T-helper 17 cell (primary cell): ENCODE measurements at regions not wholly inside any gene's neighbourhood (a gene's known extent, or its start where the extent isn't known, plus 50 kb on each side); places are given as distances from the start of the nearest gene placed in this dataset.

Source experiments
- ATAC-seq: fragments of 150-1000 bp; cut with Tn5 transposase; 2 replicates; pipeline ENCODE4 v1.10.0; 2021; ENCODE audit warnings: mild to moderate bottlenecking, moderate library complexity
- DNase-seq, 3 donors: peaks; one replicate each; pipeline versions ENCODE4 v3.0.0 to v3.0.0-alpha.2; 2020 to 2021
- H3K9me3 ChIP-seq: one replicate; pipeline ENCODE4 v1.7.0; 2013; ENCODE audit warnings: low read length, mild to moderate bottlenecking; ENCODE audit not compliant: control insufficient read depth, poor library complexity, severe bottlenecking
- H3K27ac Mint-ChIP-seq: one replicate; pipeline ENCODE4 v1.8.0; 2022; ENCODE audit warnings: mild to moderate bottlenecking, moderate library complexity, mixed read lengths
- H3K27me3 Mint-ChIP-seq: one replicate; pipeline ENCODE4 v1.8.0; 2022; ENCODE audit warnings: mixed read lengths
- H3K36me3 Mint-ChIP-seq: one replicate; pipeline ENCODE4 v1.8.0; 2022; ENCODE audit warnings: low read depth, mixed read lengths
- H3K4me1 Mint-ChIP-seq: one replicate; pipeline ENCODE4 v1.8.0; 2022; ENCODE audit warnings: mild to moderate bottlenecking, mixed read lengths
- H3K4me3 Mint-ChIP-seq: one replicate; pipeline ENCODE4 v1.8.0; 2022; ENCODE audit warnings: mild to moderate bottlenecking, moderate library complexity, mixed read lengths

GRCh38 chr17:36701429-36702099 is 100.2 kb downstream of the MRM1 start:
- no peak for ATAC-seq
- Mint-ChIP-seq H3K4me1 (peaks cover 2% of the 10 kb centered on the region), H3K27ac (no peak overlapping the region), H3K4me3 (no peak overlapping the region), H3K36me3 (peaks cover 7% of the 10 kb centered on the region), H3K27me3 (peaks cover 56% of the 10 kb centered on the region)
- H3K9me3 ChIP-seq: no peaks in the 10 kb centered on the region
- no peak for DNase-seq

- H3K4me3 Mint-ChIP-seq: peak overlapping the region; percentile 8
- no peaks in the 10 kb centered on the region for H3K4me1 Mint-ChIP-seq
- H3K27ac Mint-ChIP-seq: no peak overlapping the region
- peaks cover 7% of the 10 kb centered on the region for H3K36me3 Mint-ChIP-seq
- H3K9me3 ChIP-seq: no peaks in the 10 kb centered on the region
- DNase-seq: no peak
- no peak for ATAC-seq
- peaks cover 55% of the 10 kb centered on the region for H3K27me3 Mint-ChIP-seq
These were observed 101.3 kb downstream of the MRM1 start for GRCh38 chr17:36702636-36703035.

GRCh38 chr17:36703860-36704266 is 102.5 kb downstream of the MRM1 start:
- Mint-ChIP-seq H3K27me3 (peaks cover 47% of the 10 kb centered on the region), H3K27ac (no peak overlapping the region), H3K4me1 (no peaks in the 10 kb centered on the region), H3K36me3 (peaks cover 7% of the 10 kb centered on the region), H3K4me3 (no peak overlapping the region)
- DNase-seq (peak; percentile 19 to 55 (median 24)), ATAC-seq (peak; percentile 70)
- H3K9me3 ChIP-seq: no peaks in the 10 kb centered on the region

- Mint-ChIP-seq H3K4me3 (no peak overlapping the region), H3K27me3 (peaks cover 37% of the 10 kb centered on the region), H3K27ac (no peak overlapping the region), H3K36me3 (peaks cover 7% of the 10 kb centered on the region), H3K4me1 (no peaks in the 10 kb centered on the region)
- DNase-seq (no peak), ATAC-seq (no peak)
- no peaks in the 10 kb centered on the region for H3K9me3 ChIP-seq
These were observed 104.0 kb downstream of the MRM1 start for GRCh38 chr17:36705283-36705795.

- H3K4me3 Mint-ChIP-seq: no peak overlapping the region
- H3K36me3 Mint-ChIP-seq: peaks cover 3% of the 10 kb centered on the region
- H3K27me3 Mint-ChIP-seq: peaks cover 30% of the 10 kb centered on the region
- H3K27ac Mint-ChIP-seq: no peak overlapping the region
- no peaks in the 10 kb centered on the region for H3K4me1 Mint-ChIP-seq
- ATAC-seq (peak; percentile 78), DNase-seq (peak in 2 of 3 donors; percentile 20 to 32)
- H3K9me3 ChIP-seq: no peaks in the 10 kb centered on the region
These were observed 104.7 kb downstream of the MRM1 start for GRCh38 chr17:36705874-36706731.

GRCh38 chr17:36707904-36708303 is 106.5 kb downstream of the MRM1 start:
- Mint-ChIP-seq H3K4me3 (no peak overlapping the region), H3K36me3 (no peaks in the 10 kb centered on the region), H3K4me1 (no peaks in the 10 kb centered on the region), H3K27me3 (peaks cover 17% of the 10 kb centered on the region), H3K27ac (no peak overlapping the region)
- ATAC-seq (no peak), DNase-seq (no peak)
- no peaks in the 10 kb centered on the region for H3K9me3 ChIP-seq

- H3K4me3 Mint-ChIP-seq: no peak overlapping the region
- H3K9me3 ChIP-seq: no peaks in the 10 kb centered on the region
- H3K27me3 Mint-ChIP-seq: no peaks in the 10 kb centered on the region
- H3K36me3 Mint-ChIP-seq: peaks cover 2% of the 10 kb centered on the region
- H3K27ac Mint-ChIP-seq: no peak overlapping the region
- ATAC-seq (no peak), DNase-seq (no peak)
- H3K4me1 Mint-ChIP-seq: no peaks in the 10 kb centered on the region
These were observed 113.4 kb downstream of the MRM1 start for GRCh38 chr17:36714789-36715188.

GRCh38 chr17:36715951-36716350 is 114.6 kb downstream of the MRM1 start:
- H3K9me3 ChIP-seq: no peaks in the 10 kb centered on the region
- no peak overlapping the region for H3K4me3 Mint-ChIP-seq
- no peaks in the 10 kb centered on the region for H3K4me1 Mint-ChIP-seq
- H3K27ac Mint-ChIP-seq: no peak overlapping the region
- ATAC-seq (no peak), DNase-seq (no peak)
- peaks cover 2% of the 10 kb centered on the region for H3K36me3 Mint-ChIP-seq
- no peaks in the 10 kb centered on the region for H3K27me3 Mint-ChIP-seq

- Mint-ChIP-seq H3K27me3 (no peaks in the 10 kb centered on the region), H3K36me3 (peaks cover 2% of the 10 kb centered on the region), H3K27ac (no peak overlapping the region), H3K4me3 (no peak overlapping the region), H3K4me1 (peaks cover 9% of the 10 kb centered on the region)
- ATAC-seq: no peak
- no peak for DNase-seq
- H3K9me3 ChIP-seq: no peaks in the 10 kb centered on the region
These were observed 115.7 kb downstream of the MRM1 start for GRCh38 chr17:36717088-36717487.

GRCh38 chr17:36720131-36720530 is 118.7 kb downstream of the MRM1 start:
- no peaks in the 10 kb centered on the region for H3K27me3 Mint-ChIP-seq
- H3K4me1 Mint-ChIP-seq: peaks cover 31% of the 10 kb centered on the region
- DNase-seq (no peak), ATAC-seq (no peak)
- no peaks in the 10 kb centered on the region for H3K9me3 ChIP-seq
- peak overlapping the region; percentile 95 for H3K27ac Mint-ChIP-seq
- no peak overlapping the region for H3K4me3 Mint-ChIP-seq
- peaks cover 2% of the 10 kb centered on the region for H3K36me3 Mint-ChIP-seq

- Mint-ChIP-seq H3K36me3 (peaks cover 2% of the 10 kb centered on the region), H3K27ac (peak overlapping the region; percentile 95), H3K4me1 (peaks cover 42% of the 10 kb centered on the region), H3K4me3 (peak overlapping the region; percentile 88), H3K27me3 (no peaks in the 10 kb centered on the region)
- no peak for DNase-seq
- no peaks in the 10 kb centered on the region for H3K9me3 ChIP-seq
- peak; percentile 40 for ATAC-seq
These were observed 120.3 kb downstream of the MRM1 start for GRCh38 chr17:36721560-36722120.

GRCh38 chr17:36722121-36722902 is 120.9 kb downstream of the MRM1 start:
- Mint-ChIP-seq H3K36me3 (peaks cover 2% of the 10 kb centered on the region), H3K4me1 (peaks cover 48% of the 10 kb centered on the region), H3K4me3 (peak overlapping the region; percentile 88), H3K27ac (peak overlapping the region; percentile 95), H3K27me3 (no peaks in the 10 kb centered on the region)
- DNase-seq: peak; percentile 53 to 58 (median 57)
- ATAC-seq: peak; percentile 94
- no peaks in the 10 kb centered on the region for H3K9me3 ChIP-seq

GRCh38 chr17:36722903-36723263 is 121.5 kb downstream of the MRM1 start:
- H3K27ac Mint-ChIP-seq: peak overlapping the region; percentile 95
- DNase-seq: no peak
- no peaks in the 10 kb centered on the region for H3K27me3 Mint-ChIP-seq
- no peak for ATAC-seq
- no peaks in the 10 kb centered on the region for H3K9me3 ChIP-seq
- H3K4me1 Mint-ChIP-seq: peaks cover 52% of the 10 kb centered on the region
- peaks cover 2% of the 10 kb centered on the region for H3K36me3 Mint-ChIP-seq
- H3K4me3 Mint-ChIP-seq: peak overlapping the region; percentile 67
